Sigmoid colon (tissue), 4 donors: ENCODE measurements at regions not wholly inside any gene's neighbourhood (a gene's known extent, or its start where the extent isn't known, plus 50 kb on each side); places are given as distances from the start of the nearest gene placed in this dataset.

Experiments used
- EP300 ChIP-seq, 4 donors: sonication (generic); formaldehyde crosslinking; IDR thresholded peaks; one replicate each; pipeline ENCODE4 v1.6.1; 2017; ENCODE audit warnings: antibody characterized with exemption in 4 of 4
- POLR2A ChIP-seq, 2 donors: fragments of 450-650 bp; IDR thresholded peaks; one replicate each; pipeline ENCODE4 v1.6.1; 2016; ENCODE audit warnings: antibody characterized with exemption in 2 of 2, mild to moderate bottlenecking in 2 of 2, moderate library complexity in 2 of 2

DNA sequence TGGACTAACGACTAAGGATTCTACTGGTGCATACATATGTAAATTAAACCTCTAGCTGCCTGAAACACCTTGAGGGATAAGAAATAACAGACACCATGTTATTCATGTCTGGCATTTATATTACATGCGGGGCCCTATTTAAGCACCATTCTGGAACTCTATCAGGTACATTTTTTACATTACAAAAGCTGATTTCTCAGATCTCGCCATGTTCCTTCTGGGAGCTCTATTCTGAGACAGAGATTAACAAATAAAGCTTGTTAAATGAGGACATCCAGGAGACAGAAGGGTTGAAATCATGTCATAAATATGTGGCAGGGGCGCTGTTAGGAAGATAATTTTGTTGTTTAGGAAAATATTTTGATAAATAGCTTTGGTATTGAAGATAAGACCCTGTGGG, 93.4 kb upstream of the SLIT3 start:
- TF ChIP-seq EP300 (IDR thresholded peaks at IDR 0.05) (no peak), POLR2A (IDR thresholded peaks at IDR 0.05) (no peak)
